H1 (cell line): ENCODE measurements at regions not wholly inside any gene's neighbourhood (a gene's known extent, or its start where the extent isn't known, plus 50 kb on each side); places are given as distances from the start of the nearest gene placed in this dataset.

Source experiments
- CTCF ChIA-PET: fragments of 300-600 bp; sonication (Branson Sonifier 250); formaldehyde crosslinking; loops from one replicate; lab custom pipeline; 2021; ENCODE audit not compliant: partially characterized antibody; lab: Charles Lee
- POLR2A ChIA-PET: fragments of 300-600 bp; sonication (Branson Sonifier 250); formaldehyde crosslinking; loops from one replicate; lab custom pipeline; 2021; ENCODE audit warnings: inconsistent platforms; ENCODE audit not compliant: partially characterized antibody; lab: Charles Lee
- DNase-seq, 2 experiments: peaks; one replicate each; pipeline versions ENCODE4 v3.0.0 to v3.0.0-alpha.2; 2010 to 2022; ENCODE audit warnings: low spot score in 2 of 2, low read depth in 1 of 2, mixed read lengths in 1 of 2
- FAIRE-seq: peaks from 2 replicates; lab custom pipeline; 2011; peaks lifted over from hg19 to GRCh38; lab: Jason Lieb, UNC
- H2AFZ ChIP-seq: 2 replicates; pipeline ENCODE4 v1.8.1; 2012; ENCODE audit warnings: low read length, inconsistent platforms
- H2AK5ac ChIP-seq: 2 replicates; pipeline ENCODE4 v1.6.1; 2013; ENCODE audit warnings: low read depth, low read length
- H2BK120ac ChIP-seq: replicated peaks from 2 replicates; pipeline ENCODE3; 2013; ENCODE audit warnings: low read depth, low read length, inconsistent platforms
- H2BK12ac ChIP-seq: 2 replicates; pipeline ENCODE4 v1.6.1; 2013; ENCODE audit warnings: low read depth, low read length
- H2BK15ac ChIP-seq: 2 replicates; pipeline ENCODE4 v1.6.1; 2013; ENCODE audit warnings: low read length
- H2BK20ac ChIP-seq: 2 replicates; pipeline ENCODE4 v1.6.1; 2013; ENCODE audit warnings: low read length
- H2BK5ac ChIP-seq: 2 replicates; pipeline ENCODE4 v1.6.1; 2013; ENCODE audit warnings: low read depth, low read length
- H3K14ac ChIP-seq: 2 replicates; pipeline ENCODE4 v1.6.1; 2013; ENCODE audit warnings: inconsistent platforms; ENCODE audit not compliant: insufficient read length
- H3K18ac ChIP-seq: 2 replicates; pipeline ENCODE4 v1.6.1; 2013; ENCODE audit warnings: low read length; ENCODE audit errors: extremely low read depth
- H3K23ac ChIP-seq: 2 replicates; pipeline ENCODE4 v1.6.1; 2013; ENCODE audit warnings: inconsistent platforms; ENCODE audit not compliant: insufficient read length
- H3K23me2 ChIP-seq: 2 replicates; pipeline ENCODE4 v1.6.1; 2013; ENCODE audit warnings: low read depth, low read length
- H3K27ac ChIP-seq: 2 replicates; pipeline ENCODE4 v1.6.1; 2011; ENCODE audit warnings: low read depth, low read length, inconsistent platforms
- H3K27me3 ChIP-seq, 4 experiments: replicated peaks in 1 of 4; 1 replicate in 1 of 4; 2 replicates in 3 of 4; pipeline versions ENCODE4 v1.6.1 to v1.8.1; 2011 to 2013; ENCODE audit warnings: low read length in 3 of 4, mild to moderate bottlenecking in 3 of 4, inconsistent platforms in 2 of 4, mixed read lengths in 2 of 4, moderate library complexity in 1 of 4; ENCODE audit not compliant: control insufficient read depth in 3 of 4, insufficient read depth in 3 of 4; ENCODE audit errors: extremely low read depth in 1 of 4
- H3K36me3 ChIP-seq, 4 experiments: 2 replicates each; pipeline versions ENCODE4 v1.6.1 to v1.8.1; 2011 to 2013; ENCODE audit warnings: mild to moderate bottlenecking in 4 of 4, low read length in 3 of 4, moderate library complexity in 2 of 4, control low read depth in 1 of 4, inconsistent platforms in 1 of 4; ENCODE audit not compliant: insufficient read depth in 4 of 4, control insufficient read depth in 2 of 4
- H3K4ac ChIP-seq: replicated peaks from 2 replicates; pipeline ENCODE3; 2013; ENCODE audit warnings: low read length, low read depth, mixed read lengths, inconsistent platforms; ENCODE audit not compliant: insufficient read length
- H3K4me1 ChIP-seq, 4 experiments: replicated peaks in 1 of 4; 1 replicate in 1 of 4; 2 replicates in 3 of 4; pipeline versions ENCODE4 v1.6.1 to v1.8.1; 2011 to 2013; ENCODE audit warnings: low read length in 3 of 4, inconsistent platforms in 2 of 4, mixed read lengths in 1 of 4; ENCODE audit not compliant: insufficient read depth in 4 of 4, control insufficient read depth in 3 of 4
- H3K4me2 ChIP-seq, 2 experiments: 2 replicates each; pipeline versions ENCODE4 v1.6.1 to v1.8.1; 2011 to 2013; ENCODE audit warnings: low read depth in 2 of 2, low read length in 2 of 2, control low read depth in 1 of 2, inconsistent platforms in 1 of 2, mild to moderate bottlenecking in 1 of 2; ENCODE audit not compliant: insufficient read depth in 1 of 2
- H3K4me3 ChIP-seq, 4 experiments: fragments of 200-600, 300-600 bp in 1 of 4; sonication (generic), shearing (Covaris generic), sonication (Bioruptor Twin) in 1 of 4; 2 replicates each; pipeline versions ENCODE4 v1.5.1 to v1.8.1; 2011 to 2016; ENCODE audit warnings: low read length in 4 of 4, low read depth in 3 of 4, control low read depth in 2 of 4, inconsistent platforms in 2 of 4, mild to moderate bottlenecking in 2 of 4, mixed read lengths in 1 of 4, moderate library complexity in 1 of 4; ENCODE audit not compliant: insufficient read depth in 2 of 4; ENCODE audit errors: extremely low read depth in 1 of 4
- H3K56ac ChIP-seq: replicated peaks from 2 replicates; pipeline ENCODE3; 2013; ENCODE audit warnings: low read depth, mild to moderate bottlenecking, mixed read lengths, low read length, inconsistent platforms; ENCODE audit not compliant: insufficient read length
- H3K79me1 ChIP-seq: 2 replicates; pipeline ENCODE4 v1.6.1; 2013; ENCODE audit warnings: low read depth, low read length, control low read depth
- H3K79me2 ChIP-seq, 2 experiments: 2 replicates each; pipeline versions ENCODE4 v1.6.1 to v1.8.1; 2012 to 2013; ENCODE audit warnings: low read length in 2 of 2, mild to moderate bottlenecking in 2 of 2, inconsistent platforms in 1 of 2; ENCODE audit not compliant: insufficient read depth in 2 of 2, control insufficient read depth in 1 of 2
- H3K9ac ChIP-seq, 4 experiments: replicated peaks in 1 of 4; 1 replicate in 1 of 4; 2 replicates in 3 of 4; pipeline versions ENCODE4 v1.6.1 to v1.8.1; 2011 to 2013; ENCODE audit warnings: low read depth in 3 of 4, low read length in 3 of 4, control low read depth in 2 of 4, mild to moderate bottlenecking in 2 of 4, moderate library complexity in 2 of 4, inconsistent platforms in 1 of 4; ENCODE audit errors: extremely low read depth in 1 of 4
- H3K9me3 ChIP-seq, 2 experiments: 2 replicates each; pipeline versions ENCODE4 v1.6.1 to v1.8.1; 2012 to 2013; ENCODE audit warnings: mild to moderate bottlenecking in 2 of 2, moderate library complexity in 2 of 2, control low read depth in 1 of 2, inconsistent platforms in 1 of 2, low read depth in 1 of 2, low read length in 1 of 2, mixed read lengths in 1 of 2; ENCODE audit not compliant: insufficient read depth in 2 of 2
- H4K20me1 ChIP-seq, 2 experiments: replicated peaks in 1 of 2; 2 replicates each; pipeline versions ENCODE3 to v1.8.1; 2011 to 2013; ENCODE audit warnings: inconsistent platforms in 2 of 2, low read length in 2 of 2, mild to moderate bottlenecking in 1 of 2; ENCODE audit not compliant: insufficient read depth in 2 of 2, control insufficient read depth in 1 of 2
- H4K5ac ChIP-seq: 2 replicates; pipeline ENCODE4 v1.6.1; 2013; ENCODE audit warnings: low read length, low read depth, mixed read lengths, inconsistent platforms; ENCODE audit not compliant: insufficient read length
- H4K8ac ChIP-seq: 2 replicates; pipeline ENCODE4 v1.8.0; 2013; ENCODE audit warnings: mild to moderate bottlenecking, moderate library complexity, low read length, inconsistent platforms; ENCODE audit not compliant: insufficient read depth; ENCODE audit errors: extremely low read depth
- H4K91ac ChIP-seq: replicated peaks from 2 replicates; pipeline ENCODE3; 2013; ENCODE audit warnings: low read length, mixed read lengths, inconsistent platforms; ENCODE audit not compliant: insufficient read length
- CHD2 ChIP-seq: IDR thresholded peaks from 2 replicates; pipeline ENCODE4 v1.6.1; 2012; ENCODE audit warnings: low read length, improper control_type of control experiment
- CREB1 ChIP-seq: IDR thresholded peaks from 2 replicates; pipeline ENCODE4 v1.6.1; 2012; ENCODE audit warnings: inconsistent platforms
- EGR1 ChIP-seq: IDR thresholded peaks from 2 replicates; pipeline ENCODE4 v1.6.1; 2011; ENCODE audit warnings: low read depth, low read length, borderline replicate concordance
- FOSL1 ChIP-seq: IDR thresholded peaks from 2 replicates; pipeline ENCODE4 v1.6.1; 2011; ENCODE audit warnings: mild to moderate bottlenecking, low read depth, low read length, moderate library complexity; ENCODE audit not compliant: insufficient read depth
- KDM4A ChIP-seq: IDR thresholded peaks from one replicate; pipeline ENCODE4 v1.7.1; 2012; ENCODE audit warnings: low read depth, mild to moderate bottlenecking, moderate library complexity, low read length, inconsistent platforms; ENCODE audit not compliant: severe bottlenecking
- KDM5A ChIP-seq: fragments of 200-600 bp; IDR thresholded peaks from 2 replicates; pipeline ENCODE4 v1.7.1; 2012; ENCODE audit warnings: mild to moderate bottlenecking, low read length, inconsistent platforms, mixed read lengths
- NANOG ChIP-seq: IDR thresholded peaks from 2 replicates; pipeline ENCODE4 v1.6.1; 2011; ENCODE audit warnings: low read length, low read depth, mild to moderate bottlenecking, inconsistent platforms; ENCODE audit not compliant: insufficient read depth, poor library complexity, severe bottlenecking
- RFX5 ChIP-seq: IDR thresholded peaks from 2 replicates; pipeline ENCODE4 v1.6.1; 2011; ENCODE audit warnings: low read depth, low read length, improper control_type of control experiment, borderline replicate concordance
- RXRA ChIP-seq: IDR thresholded peaks from 2 replicates; pipeline ENCODE4 v1.6.1; 2011; ENCODE audit warnings: low read depth, mild to moderate bottlenecking, low read length, moderate library complexity; ENCODE audit not compliant: insufficient read depth
- SIRT6 ChIP-seq: IDR thresholded peaks from one replicate; pipeline ENCODE4 v1.7.1; 2012; ENCODE audit warnings: low read length, inconsistent platforms
- SIX5 ChIP-seq: IDR thresholded peaks from 2 replicates; pipeline ENCODE4 v1.6.1; 2011; ENCODE audit warnings: mild to moderate bottlenecking, low read depth, low read length
- TEAD4 ChIP-seq: IDR thresholded peaks from 2 replicates; pipeline ENCODE4 v1.6.1; 2012; ENCODE audit warnings: low read depth, low read length, inconsistent platforms, mixed read lengths
- ZNF274 ChIP-seq: IDR thresholded peaks from 2 replicates; pipeline ENCODE4 v1.7.0; 2012; ENCODE audit warnings: low read length, borderline replicate concordance; ENCODE audit errors: extremely low read depth
- WGBS, 2 experiments: shearing (Covaris generic) in 1 of 2; methylation state at CpG; one replicate each; pipeline versions ENCODE4 v1.1.6 to v1.1.7; 2013 to 2015; ENCODE audit warnings: low lambda C conversion rate in 2 of 2, mixed read lengths in 2 of 2, inconsistent platforms in 1 of 2, low coverage in 1 of 2, missing lambda C conversion rate in 1 of 2; ENCODE audit not compliant: insufficient replicate concordance in 2 of 2, insufficient coverage in 1 of 2, insufficient read length in 1 of 2; ENCODE audit errors: extremely low coverage in 1 of 2, missing lambda C conversion rate in 1 of 2; 5-methylcytosine and 5-hydroxymethylcytosine counted together

DNA sequence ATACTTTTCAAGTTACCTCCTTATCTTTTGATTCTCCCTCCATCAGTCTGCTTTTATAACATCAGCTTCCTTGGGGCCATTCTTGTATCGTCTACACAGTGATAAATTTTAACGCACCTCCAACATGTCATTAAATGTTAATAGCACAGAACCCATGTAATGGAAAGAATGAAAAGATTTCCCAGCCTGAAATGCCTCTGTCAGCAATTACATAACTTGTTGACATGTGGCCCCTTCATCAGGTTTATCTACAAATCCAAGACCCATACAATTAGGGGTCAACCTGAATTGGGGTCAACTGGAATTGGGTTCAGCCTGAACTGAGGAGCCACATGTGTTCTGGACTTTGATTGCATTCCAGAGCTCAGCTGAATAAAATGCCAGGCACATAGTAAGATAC lies 148.2 kb upstream of the KLF7 start:
- Histone ChIP-seq H3K56ac (no peak overlapping the region), H3K27me3 (no peaks in the 10 kb centered on the region), H2BK15ac (no peak overlapping the region), H3K79me1 (no peaks in the 10 kb centered on the region), H3K9me3 (no peaks in the 10 kb centered on the region), H2AFZ (no peak overlapping the region), H2BK120ac (no peak overlapping the region), H3K4me2 (no peak overlapping the region), H3K79me2 (no peaks in the 10 kb centered on the region), H3K4ac (no peak overlapping the region), H3K4me3 (no peak overlapping the region), H3K14ac (no peak overlapping the region), H4K5ac (no peak overlapping the region), H4K8ac (no peak overlapping the region), H3K18ac (no peak overlapping the region), H3K23ac (no peak overlapping the region), H3K23me2 (no peaks in the 10 kb centered on the region), H2BK20ac (no peak overlapping the region), H2BK12ac (no peak overlapping the region), H3K4me1 (peaks cover 0 to 7% (median 3%) of the 10 kb centered on the region in 4 experiments; a peak in 4 of 7 replicates), H4K91ac (no peak overlapping the region), H2BK5ac (no peak overlapping the region), H4K20me1 (no peaks in the 10 kb centered on the region), H3K9ac (no peak overlapping the region), H3K27ac (no peak overlapping the region), H3K36me3 (no peaks in the 10 kb centered on the region), H2AK5ac (no peak overlapping the region)
- DNase-seq (no peak), FAIRE-seq (no peak)
- 92% methylated on average over 2 of the region's 2 CpGs; no CpG with 5 or more reads in 1 of the 2 experiments for WGBS, 2 experiments
- TF ChIP-seq FOSL1 (no peak), SIX5 (no peak), CHD2 (no peak), SIRT6 (no peak), ZNF274 (no peak), RXRA (no peak), EGR1 (no peak), CREB1 (no peak), NANOG (no peak), KDM4A (no peak), TEAD4 (no peak), RFX5 (no peak), KDM5A (no peak)
- CTCF ChIA-PET = interaction anchor here (1.1 kb wide), 1 partner anchor 61 kb away, joined by 4 read pairs; no protein-coding TSS in a partner anchor
- POLR2A ChIA-PET = no interaction called here
